ENCODE measurements at regions not wholly inside any gene's neighbourhood (a gene's known extent, or its start where the extent isn't known, plus 50 kb on each side); places are given as distances from the start of the nearest gene placed in this dataset.
"Not testable (repeated sequence)": the region's sequence is repeated elsewhere in the genome, so short reads cannot be mapped to it uniquely, and the experiment has no call there.

GRCh38 chr22:45061332-45061731, 51.5 kb upstream of the PHF21B start:
- no peak for FAIRE-seq

- FAIRE-seq, result no peak
Measured at GRCh38 chr22:45064313-45065278, 54.8 kb upstream of the PHF21B start.

DNA sequence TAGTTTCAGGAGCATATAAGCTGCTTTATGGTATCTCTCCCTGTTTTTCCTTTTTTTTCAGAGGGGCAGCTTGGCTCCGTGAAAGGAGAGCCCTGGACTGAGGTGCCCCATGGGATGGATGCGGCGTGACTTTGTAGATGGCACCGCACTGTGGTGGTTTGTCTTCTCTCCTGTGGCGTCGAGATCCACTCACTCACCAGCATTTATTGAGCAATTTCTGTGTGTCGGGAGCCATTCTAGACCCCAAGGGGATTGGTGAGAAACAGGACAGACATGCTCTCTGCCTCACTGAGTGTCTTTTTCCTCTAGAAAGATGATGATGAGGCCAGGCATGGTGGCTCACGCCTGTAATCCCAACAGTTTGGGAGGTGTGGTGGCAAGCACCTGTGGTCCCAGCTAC, 55.9 kb upstream of the PHF21B start:
- no peak for FAIRE-seq

DNA sequence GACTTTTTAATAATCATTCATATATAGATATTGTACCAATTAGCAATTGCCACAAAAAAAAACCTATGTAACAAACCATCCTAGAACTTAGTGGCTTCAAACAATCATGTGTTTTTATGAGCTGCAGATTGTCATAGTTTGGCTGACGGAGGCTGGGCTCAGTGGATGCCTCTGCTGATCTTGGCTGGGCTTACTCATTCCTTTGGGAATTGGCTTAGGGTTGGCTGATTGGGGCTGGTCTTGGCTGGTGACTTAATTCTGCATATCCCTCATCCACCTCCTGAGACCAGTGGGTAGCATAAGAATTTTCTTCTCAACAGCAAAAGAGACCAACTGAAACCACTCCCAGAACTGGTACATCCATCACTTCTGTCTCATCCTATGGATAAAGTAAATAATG, 57.9 kb upstream of the PHF21B start:
- no peak for FAIRE-seq

DNA sequence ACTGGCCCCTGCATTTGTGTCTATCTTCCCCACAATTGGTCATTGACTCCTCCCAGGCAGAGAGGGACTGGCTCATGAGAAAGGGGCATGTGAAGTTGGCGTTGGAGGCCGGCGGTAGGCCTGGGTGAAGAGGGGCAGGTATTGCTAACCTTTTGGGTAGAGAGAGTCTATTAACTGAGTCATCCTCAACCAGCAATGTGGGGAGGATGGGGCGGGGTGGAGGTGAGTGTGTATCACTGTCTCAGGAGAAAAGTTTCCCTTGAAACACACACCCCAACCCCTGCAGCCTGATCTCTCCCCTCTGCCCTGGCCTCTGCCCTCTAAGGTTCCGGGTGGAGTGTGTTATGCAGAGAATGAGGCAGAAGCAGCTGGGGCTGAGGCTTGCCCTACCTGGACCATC, 60.1 kb upstream of the PHF21B start:
- FAIRE-seq, result no peak

GRCh38 chr22:45071618-45072017, 61.8 kb upstream of the PHF21B start:
- FAIRE-seq, result no peak

DNA sequence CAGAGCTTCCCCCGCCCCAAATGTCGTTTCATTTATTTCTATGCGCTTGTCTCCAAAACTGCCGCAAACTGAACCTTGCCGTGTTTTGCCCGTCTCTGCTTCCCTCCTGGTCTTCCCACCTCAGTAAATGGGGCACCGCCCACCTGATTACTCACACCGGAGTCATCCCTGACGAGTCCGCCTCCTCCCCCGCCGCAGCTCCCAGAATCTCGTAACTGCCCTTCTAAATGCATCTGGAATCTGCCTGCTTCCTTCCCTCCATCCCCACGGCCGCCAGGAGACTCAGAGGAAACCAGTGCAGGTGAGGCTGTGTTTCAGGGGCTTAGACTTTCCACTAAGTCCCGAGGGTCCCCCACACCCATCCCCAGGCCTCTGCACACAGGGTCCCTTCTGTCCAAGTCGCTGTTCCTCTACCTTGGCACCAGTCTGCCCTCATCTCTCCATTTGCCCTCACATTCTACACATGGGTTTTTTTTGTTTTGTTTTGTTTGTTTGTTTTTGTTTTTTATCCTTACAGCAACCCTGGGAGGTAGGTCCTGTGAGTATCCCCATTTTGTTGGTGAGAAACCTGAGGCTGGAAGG, 62.6 kb upstream of the PHF21B start:
- FAIRE-seq, result no peak

- no peak for FAIRE-seq
Measured at GRCh38 chr22:45073064-45073463, 63.3 kb upstream of the PHF21B start.

DNA sequence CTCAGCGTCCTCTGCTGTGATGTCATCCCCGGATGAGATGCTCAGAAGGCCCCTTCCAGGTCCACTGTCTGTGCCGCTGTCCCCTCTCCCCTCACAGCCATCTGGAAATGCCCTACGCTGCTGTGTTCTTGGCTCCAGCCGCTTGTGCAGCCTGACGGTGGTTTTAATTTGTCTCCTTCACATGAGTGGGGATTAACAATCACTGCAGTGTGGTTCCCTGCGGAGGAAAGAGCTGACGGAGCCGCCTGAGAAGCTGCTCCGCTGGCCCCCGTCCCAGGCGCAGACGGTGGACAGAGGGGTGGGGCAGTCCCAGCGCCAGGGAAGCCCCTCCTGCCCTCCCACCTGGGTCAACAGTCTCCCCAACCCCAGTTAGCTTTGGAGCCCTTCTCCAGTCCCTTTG, 67.5 kb upstream of the PHF21B start:
- FAIRE-seq, result no peak

DNA sequence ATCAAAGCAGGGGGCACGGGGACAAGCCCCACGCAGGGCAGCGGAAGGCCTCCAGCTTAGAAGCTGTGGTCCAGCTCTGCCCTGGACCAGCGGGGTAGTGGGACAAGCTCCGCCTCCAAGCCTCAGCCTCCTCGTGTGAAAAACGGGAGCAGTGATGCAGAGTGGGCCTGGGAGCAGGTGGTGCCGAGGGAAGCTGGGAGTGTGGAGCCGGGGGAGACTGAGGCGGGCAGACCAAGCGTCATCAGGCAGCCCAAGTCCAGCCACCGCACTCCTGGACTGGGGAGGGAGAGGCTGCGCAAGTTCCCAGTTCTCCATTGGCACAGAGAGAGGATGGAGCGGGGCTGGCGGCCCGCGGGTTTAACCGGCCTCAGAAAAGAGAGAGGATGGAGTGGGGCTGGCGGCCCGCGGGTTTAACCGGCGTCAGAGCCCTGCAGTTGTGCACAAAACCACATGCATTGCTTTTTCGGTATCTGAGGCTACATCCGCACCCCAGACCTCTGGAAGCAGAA, 68.1 kb upstream of the PHF21B start:
- no peak for FAIRE-seq

DNA sequence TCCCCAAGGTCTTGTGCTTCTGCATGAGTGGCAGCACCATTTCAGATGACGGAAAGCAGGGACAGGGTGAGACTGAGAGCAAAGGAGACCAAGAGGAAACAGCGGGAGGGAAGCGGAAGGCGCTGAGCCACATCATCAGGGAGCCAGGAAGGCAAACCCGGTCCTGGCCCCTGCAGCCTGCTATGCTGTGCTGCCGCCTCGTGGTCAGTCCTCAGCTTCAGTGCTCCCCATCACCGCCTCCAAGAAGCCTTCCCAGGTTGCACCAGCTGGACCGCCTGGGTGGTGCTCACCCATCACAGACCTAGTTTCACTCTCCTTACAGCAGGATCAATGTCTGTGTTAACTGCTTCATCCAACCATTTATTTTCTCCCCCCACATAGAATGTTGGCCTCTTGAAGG, 73.0 kb upstream of the PHF21B start:
- no peak for FAIRE-seq

GRCh38 chr22:45083659-45084305, 74.0 kb upstream of the PHF21B start:
- no peak for FAIRE-seq

DNA sequence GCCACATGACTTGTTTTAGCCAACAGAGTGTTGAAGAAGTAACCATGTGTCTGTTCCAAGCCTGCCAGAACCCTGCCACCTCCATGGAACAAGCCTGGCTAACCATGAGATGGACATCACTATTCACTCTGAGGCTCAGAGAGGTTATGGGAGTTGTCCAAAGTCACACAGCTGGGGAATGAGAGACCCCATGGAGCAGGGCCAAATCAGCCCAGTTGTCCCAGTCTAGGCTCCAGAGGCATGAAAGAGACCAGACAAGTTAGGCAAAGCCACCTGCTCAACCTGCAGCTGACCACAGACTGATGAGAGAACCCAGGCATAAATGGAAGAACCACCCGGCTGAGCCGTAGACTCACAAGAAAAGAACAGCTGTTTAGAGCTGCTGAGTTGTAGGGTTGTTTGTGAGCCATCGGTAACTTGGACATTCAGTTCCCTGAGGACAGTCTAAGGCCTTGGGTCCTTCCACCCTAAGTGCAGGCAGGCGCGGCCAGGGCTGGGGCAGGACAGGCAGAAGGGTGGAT, 74.7 kb upstream of the PHF21B start:
- no peak for FAIRE-seq

- FAIRE-seq, result no peak
Measured at GRCh38 chr22:45087802-45088201, 75.9 kb upstream of the NUP50 start.

- FAIRE-seq, result no peak
Measured at GRCh38 chr22:45088576-45088975, 75.1 kb upstream of the NUP50 start.

GRCh38 chr22:45090497-45090910, 73.2 kb upstream of the NUP50 start:
- no peak for FAIRE-seq

GRCh38 chr22:45091254-45091854, 72.4 kb upstream of the NUP50 start:
- FAIRE-seq, result no peak

GRCh38 chr22:45091875-45092274, 71.8 kb upstream of the NUP50 start:
- not testable (repeated sequence) for FAIRE-seq

DNA sequence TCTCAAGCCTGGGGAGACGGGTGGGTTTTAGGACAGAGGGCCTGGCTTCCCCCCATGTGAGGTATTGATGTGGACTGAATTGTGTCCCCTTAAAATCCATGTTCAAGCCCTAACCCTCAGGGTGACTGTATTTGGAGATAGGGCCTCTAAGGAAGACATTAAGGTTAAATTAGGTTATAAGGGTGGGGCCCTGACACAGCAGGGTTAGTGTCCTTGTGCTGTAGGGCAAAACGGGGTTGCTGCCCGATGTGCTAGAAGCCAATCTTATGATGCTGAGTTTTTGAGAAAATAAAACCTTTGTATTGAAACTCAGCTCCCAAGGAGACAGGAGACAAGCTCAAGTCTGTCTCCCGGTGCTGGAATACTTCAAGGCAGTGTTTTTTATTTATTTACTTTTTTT, 71.1 kb upstream of the NUP50 start:
- FAIRE-seq, result no peak

DNA sequence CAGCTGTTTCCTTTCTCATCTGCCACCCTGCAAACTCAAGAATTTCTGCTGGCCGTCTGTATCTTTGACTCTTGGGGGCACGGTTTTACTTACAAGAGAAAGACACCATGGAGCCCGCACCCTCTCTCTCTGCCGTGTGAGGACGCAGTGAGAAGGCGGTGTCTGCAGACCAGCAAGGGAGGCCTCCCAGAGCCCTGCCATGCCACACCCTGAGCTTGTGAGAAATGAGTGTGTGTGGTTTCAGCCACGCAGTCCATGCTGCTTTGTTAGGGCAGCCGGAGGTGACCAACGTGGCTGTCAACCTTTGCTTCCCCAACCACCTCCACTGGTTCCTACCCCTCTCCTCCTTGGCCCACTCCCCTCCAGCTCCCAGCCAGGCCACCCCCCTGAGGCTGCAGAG, 70.1 kb upstream of the NUP50 start:
- no peak for FAIRE-seq

DNA sequence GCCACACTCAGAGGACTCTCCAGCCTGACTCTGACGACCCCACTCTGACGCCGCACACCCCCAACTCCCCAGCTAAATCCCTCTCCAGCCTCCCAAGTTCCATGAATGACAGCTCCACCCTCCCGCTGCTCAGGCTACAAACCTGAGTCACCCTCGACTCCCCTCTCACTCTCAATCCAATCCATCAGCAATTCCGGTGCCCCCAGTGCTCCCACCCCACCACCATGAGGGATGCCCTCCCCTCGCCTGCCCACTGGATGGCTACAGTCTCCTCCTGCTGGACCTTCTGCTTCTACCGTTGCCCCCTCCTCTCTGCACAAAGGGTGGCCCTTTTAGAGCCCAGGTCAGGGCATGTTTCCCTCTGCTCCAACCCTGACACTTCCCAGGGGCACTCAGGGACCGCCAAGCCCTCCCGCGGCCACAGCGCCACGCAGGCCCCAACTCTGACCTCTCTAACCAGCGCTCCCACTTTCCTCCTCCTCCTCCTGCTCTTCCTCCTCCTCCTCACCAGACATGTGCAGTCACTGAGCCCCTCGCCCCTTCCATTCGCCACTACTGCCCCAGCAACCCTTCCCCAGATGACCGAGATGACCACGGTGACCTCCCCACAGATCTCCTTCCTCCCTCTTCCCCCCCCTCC, 69.5 kb upstream of the NUP50 start:
- no peak for FAIRE-seq

DNA sequence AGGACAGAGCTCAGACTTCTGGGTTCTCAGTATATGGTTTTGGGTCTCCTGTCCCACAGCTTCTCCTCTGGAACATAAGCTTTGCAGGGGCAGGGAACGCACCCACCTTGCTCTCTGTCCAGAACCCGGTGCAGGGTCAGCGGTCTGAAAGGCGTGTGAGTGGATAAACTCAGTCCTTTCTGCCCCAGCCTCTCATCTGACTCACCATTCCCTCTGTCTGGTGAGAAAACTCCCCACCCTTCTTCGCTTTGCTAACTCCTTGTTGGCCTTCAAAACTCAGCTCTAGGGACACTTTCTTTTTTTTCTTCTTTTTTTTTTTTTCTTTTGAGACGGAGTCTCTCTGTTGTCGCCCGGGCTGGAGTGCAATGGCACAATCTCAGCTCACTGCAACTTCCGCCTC, 68.9 kb upstream of the NUP50 start:
- FAIRE-seq, result no peak
